GM18499 (cell line): ENCODE measurements at regions not wholly inside any gene's neighbourhood (a gene's known extent, or its start where the extent isn't known, plus 50 kb on each side); places are given as distances from the start of the nearest gene placed in this dataset.
"Not testable (repeated sequence)": the region's sequence is repeated elsewhere in the genome, so short reads cannot be mapped to it uniquely, and the experiment has no call there.

Experiments used
- ATAC-seq: cut with Tn5 transposase; IDR thresholded peaks from one replicate; pipeline ENCODE4 v1.9.1; 2021; ENCODE audit warnings: moderate number of reproducible peaks; ENCODE audit not compliant: insufficient read depth, unreplicated experiment

GRCh38 chr5:56412601-56413379 is 179.7 kb upstream of the ANKRD55 start:
- peak; percentile 77 for ATAC-seq

GRCh38 chr5:56410696-56411095 is 177.6 kb upstream of the ANKRD55 start:
- no peak for ATAC-seq

- no peak for ATAC-seq
Measured at GRCh38 chr5:56409331-56410190, 176.4 kb upstream of the ANKRD55 start.

- no peak for ATAC-seq
Measured at GRCh38 chr5:56406838-56407237, 173.7 kb upstream of the ANKRD55 start.

GRCh38 chr5:56406221-56406620 is 173.1 kb upstream of the ANKRD55 start:
- ATAC-seq: no peak

- ATAC-seq: no peak
Measured at GRCh38 chr5:56405116-56405908, 172.2 kb upstream of the ANKRD55 start.

- ATAC-seq: no peak
Measured at GRCh38 chr5:56402266-56403220, 169.4 kb upstream of the ANKRD55 start.

GRCh38 chr5:56397796-56398195 is 164.7 kb upstream of the ANKRD55 start:
- not testable (repeated sequence) for ATAC-seq

GRCh38 chr5:56396634-56397033 is 163.5 kb upstream of the ANKRD55 start:
- no peak for ATAC-seq

GRCh38 chr5:56389261-56389660 is 156.1 kb upstream of the ANKRD55 start:
- no peak for ATAC-seq

GRCh38 chr5:56388229-56388985 is 155.3 kb upstream of the ANKRD55 start:
- ATAC-seq: no peak

- no peak for ATAC-seq
Measured at GRCh38 chr5:56386046-56386445, 152.9 kb upstream of the ANKRD55 start.

- no peak for ATAC-seq
Measured at GRCh38 chr5:56384186-56384585, 151.1 kb upstream of the ANKRD55 start.

GRCh38 chr5:56383761-56384160 is 150.6 kb upstream of the ANKRD55 start:
- ATAC-seq: no peak

- no peak for ATAC-seq
Measured at GRCh38 chr5:56382896-56383295, 149.8 kb upstream of the ANKRD55 start.

GRCh38 chr5:56377573-56377972 is 144.4 kb upstream of the ANKRD55 start:
- ATAC-seq: no peak

- no peak for ATAC-seq
Measured at GRCh38 chr5:56376128-56376527, 143.0 kb upstream of the ANKRD55 start.

- ATAC-seq: no peak
Measured at GRCh38 chr5:56375011-56375410, 141.9 kb upstream of the ANKRD55 start.

- ATAC-seq: not testable (repeated sequence)
Measured at GRCh38 chr5:56372491-56372890, 139.4 kb upstream of the ANKRD55 start.
